Activated CD8-positive, alpha-beta memory T cell treated with anti-CD3 and anti-CD28 coated beads for 36 hours (primary cell): ENCODE measurements at regions not wholly inside any gene's neighbourhood (a gene's known extent, or its start where the extent isn't known, plus 50 kb on each side); places are given as distances from the start of the nearest gene placed in this dataset.

ENCODE experiments used
- CTCF ChIA-PET: fragments of 350-600 bp; sonication (Branson Sonifier 250); formaldehyde crosslinking; loops from one replicate; lab custom pipeline; 2021; ENCODE audit warnings: antibody characterized with exemption; lab: Charles Lee
- POLR2A ChIA-PET: fragments of 350-600 bp; sonication (Branson Sonifier 250); formaldehyde crosslinking; loops from one replicate; lab custom pipeline; 2021; ENCODE audit warnings: antibody characterized with exemption; lab: Charles Lee

DNA sequence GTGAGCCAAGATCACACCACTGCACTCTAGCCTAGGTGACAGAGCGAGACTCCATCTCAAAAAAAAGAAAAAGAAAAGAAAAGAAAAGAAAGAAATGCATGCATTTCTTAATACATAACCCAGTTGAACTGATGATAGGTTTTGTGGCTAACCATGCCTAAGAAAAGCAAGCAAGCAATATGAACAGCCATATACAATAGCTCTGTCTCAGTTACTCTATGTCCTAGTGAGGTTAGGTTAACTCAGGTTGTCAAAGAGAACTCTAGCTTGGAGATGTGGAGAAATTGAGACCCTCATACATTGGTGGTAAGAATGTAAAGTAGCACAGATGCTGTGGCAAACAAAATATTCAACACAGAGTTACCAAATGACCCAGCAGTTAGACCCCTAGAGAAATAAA lies 167.0 kb upstream of the RASGEF1B start:
- CTCF ChIA-PET, result no interaction called here
- POLR2A ChIA-PET, result no interaction called here

DNA sequence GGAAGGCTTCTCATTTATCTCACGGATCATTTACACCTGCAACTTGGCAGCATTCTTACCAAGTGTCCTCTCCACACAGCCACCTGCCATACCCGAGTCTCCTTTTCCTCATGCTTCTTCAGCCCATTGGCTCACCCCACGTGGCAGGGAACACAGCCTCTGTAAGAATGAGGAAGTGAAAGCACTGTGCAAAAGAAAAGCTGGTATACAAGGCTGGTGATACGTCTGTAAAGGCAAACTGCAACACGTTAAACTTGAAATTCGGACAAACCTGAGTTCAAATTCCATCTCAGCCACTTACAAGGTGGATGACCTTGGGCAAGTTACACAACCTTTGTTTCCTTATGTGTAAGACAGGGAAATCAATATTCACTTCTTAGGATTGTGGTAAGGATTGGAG lies 164.0 kb upstream of the RASGEF1B start:
- CTCF ChIA-PET, result interaction anchor here (0.9 kb wide), 1 partner anchor 9 kb away, joined by 3 read pairs; no protein-coding TSS in a partner anchor
- POLR2A ChIA-PET, result no interaction called here

DNA sequence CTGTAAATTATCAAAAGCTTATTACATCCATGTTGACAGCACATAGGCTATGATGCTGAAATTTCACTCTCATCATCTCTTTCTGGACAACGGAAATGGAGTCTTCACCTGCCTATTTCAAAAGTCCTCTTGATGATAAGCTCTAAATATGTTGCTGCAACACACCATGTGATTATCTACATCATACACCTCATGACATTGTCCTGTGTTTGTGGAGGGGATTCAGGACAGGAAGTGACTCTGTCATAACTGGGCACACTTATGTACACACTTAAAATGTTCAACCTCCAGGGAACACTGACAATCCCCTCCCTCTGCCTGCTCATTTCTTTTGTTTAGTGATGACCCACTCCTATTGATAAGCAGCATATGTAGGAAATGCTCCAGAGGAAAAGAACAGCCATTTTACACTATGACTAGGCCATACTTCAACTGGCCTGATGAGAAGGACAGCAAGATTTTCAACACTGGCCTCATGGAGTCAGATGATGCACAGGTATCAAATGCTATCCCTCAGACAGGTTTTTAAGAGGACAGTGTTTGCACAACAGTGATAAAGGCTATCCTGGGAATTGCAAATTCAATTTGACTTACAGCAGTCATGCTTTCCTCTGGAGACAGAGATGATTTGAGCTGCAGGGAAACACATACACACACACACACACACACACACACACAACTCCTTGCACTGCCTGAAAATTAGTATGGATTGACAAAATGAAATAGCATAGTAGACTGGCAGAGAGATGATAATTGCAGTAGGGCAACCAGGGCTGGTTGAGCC lies 163.3 kb upstream of the RASGEF1B start:
- CTCF ChIA-PET, result no interaction called here
- POLR2A ChIA-PET, result no interaction called here

DNA sequence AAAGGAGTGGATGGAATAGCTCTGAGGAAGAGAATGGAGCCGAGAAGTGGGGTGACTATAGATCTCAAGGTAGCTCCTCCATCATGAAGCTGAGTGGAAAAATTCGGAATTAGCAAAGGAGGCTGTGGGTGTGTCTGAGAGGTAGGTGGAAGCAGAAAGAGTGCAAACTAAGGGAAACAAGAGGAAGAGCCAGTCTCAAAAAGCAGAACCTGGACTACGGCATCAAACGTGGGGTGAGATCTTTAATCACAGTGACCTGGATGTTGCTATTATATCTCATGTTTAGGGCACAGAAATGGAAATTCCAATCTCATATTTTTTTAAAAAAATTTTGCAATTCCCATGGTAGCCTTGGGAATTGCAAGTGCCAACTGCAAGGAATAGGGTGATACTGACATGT lies 162.5 kb upstream of the RASGEF1B start:
- ChIA-PET CTCF (no interaction called here), POLR2A (no interaction called here)

DNA sequence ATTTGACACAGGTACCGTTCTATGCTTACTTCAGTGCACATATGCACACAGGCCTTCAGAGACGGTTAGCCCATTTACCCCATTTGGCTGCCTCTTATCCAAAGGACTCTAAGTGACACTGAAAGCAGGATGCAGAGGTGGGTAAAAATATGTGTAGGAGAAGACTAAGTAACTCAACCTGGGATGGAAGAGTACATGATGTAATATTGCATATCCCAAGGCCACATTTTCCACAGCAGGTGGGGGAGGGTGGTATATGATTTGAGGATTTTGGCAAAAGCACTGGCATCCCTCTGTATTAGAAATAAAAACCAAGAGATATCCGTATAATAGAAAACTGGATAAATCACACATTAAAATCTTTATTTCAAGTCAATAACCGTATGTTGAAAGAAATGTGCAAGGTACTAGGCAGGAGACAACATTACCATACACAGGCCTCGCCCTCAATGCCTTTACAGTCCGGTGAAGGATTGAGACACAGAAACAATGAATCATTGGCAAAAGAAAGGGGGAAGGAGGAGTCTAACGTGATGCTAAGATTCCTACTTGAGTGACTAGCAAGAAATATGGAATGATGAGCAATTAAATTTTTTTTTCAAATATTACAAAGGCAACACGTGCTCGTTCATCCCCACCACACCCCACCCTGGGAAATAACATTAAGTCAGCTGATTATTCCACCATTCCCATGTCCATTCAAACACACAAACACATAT lies 161.0 kb upstream of the RASGEF1B start:
- ChIA-PET CTCF (no interaction called here), POLR2A (no interaction called here)

DNA sequence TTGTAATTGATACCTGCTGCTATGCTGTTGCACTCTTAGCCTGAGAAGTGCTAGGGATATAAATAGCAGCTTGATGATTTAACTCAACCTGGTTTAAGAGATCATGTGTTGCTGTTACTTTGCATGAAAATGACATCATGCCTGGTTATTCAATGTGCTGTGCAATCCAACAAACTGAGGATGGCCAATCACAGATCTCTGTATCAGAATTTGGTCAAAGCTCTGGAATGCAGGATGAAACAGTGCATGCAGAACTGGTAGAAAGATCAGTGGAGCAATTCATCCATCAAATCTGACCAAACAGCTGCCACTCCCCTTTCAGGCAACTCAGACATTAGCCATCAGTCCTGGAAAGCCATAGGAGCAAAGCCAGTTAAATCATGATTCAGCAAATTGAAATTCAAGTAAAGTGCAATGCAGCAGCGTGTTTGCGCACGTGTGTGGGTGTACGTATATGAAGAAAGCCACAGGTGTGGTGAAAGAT lies 160.3 kb upstream of the RASGEF1B start:
- POLR2A ChIA-PET, result no interaction called here
- CTCF ChIA-PET, result no interaction called here

DNA sequence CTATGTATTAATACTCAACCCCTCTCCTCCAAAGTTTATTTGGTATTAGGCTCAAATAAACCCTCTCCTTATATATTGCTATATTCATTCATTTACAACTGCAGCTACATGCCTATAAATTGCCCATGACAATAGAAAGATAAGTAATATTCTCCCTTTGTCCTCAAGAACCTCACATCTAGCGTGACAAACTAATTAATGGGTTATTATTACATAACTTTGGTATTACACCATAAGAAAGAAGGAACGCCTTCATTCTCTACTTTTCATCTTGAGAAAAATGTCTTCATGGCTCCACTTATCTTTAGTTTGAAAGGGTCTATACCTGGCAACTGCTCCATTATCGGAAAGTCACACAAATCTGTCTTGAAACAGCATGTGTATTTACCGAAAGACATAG lies 157.7 kb upstream of the RASGEF1B start:
- ChIA-PET CTCF (no interaction called here), POLR2A (no interaction called here)

DNA sequence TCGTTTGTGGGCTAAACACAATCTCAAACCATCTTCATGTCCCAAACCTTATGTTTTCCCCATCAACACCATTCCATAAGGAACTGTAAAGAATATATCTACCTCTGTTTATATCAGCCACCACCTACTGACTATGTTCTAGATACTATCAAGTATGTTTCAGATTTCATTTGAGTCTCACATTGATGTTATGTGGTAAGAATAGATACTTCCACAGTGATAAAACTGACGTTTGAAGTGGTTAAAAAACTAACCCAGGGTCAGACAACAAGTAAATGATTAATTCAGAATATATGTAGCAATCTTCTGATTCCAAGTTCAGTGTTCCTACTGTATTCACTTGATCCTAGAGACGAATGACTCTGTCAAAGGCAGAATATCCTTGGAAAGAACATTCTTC lies 156.8 kb upstream of the RASGEF1B start:
- CTCF ChIA-PET, result no interaction called here

DNA sequence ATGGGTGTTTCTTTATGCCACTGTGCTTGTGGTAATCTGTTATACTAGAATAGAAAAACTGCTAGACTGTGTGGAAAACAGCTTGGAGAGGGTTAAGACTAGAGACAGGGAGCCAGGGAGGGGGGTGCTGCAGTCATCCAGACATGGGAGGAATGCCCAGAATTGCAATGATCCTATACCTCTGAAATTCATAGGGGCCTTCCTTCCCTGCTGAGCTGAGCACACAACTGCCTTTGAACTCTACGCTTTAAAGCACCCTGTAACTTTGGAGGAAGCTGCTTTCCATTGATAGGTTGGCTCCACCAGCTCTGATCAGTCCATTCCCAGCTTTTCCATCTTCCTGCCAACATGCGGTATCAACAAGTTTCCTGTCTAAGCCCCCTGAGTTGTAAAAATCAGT lies 155.9 kb upstream of the RASGEF1B start:
- CTCF ChIA-PET, result interaction anchor here (0.9 kb wide), 1 partner anchor 9 kb away, joined by 3 read pairs; no protein-coding TSS in a partner anchor
- POLR2A ChIA-PET, result no interaction called here

More for the DNA sequence above, 156.8 kb upstream of the RASGEF1B start:
- POLR2A ChIA-PET, result no interaction called here

DNA sequence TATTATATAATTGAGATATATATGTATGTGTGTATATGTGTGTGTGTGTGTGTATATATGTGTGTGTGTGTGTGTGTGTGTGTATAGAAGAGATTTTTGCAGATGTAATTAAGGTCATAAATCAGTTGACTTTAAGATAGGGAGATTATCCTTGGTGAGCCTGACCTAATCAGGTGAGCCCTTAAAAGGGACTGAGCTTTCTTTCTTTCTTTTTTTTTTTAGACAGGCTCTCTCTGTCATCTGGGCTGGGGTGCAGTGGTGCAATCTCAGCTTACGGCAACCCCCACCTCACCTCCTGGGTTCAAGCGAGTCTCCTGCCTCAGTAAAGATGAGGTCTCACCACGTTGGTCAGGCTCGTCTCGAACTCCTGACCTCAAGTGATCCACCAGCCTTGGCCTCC lies 155.1 kb upstream of the RASGEF1B start:
- POLR2A ChIA-PET, result no interaction called here
- CTCF ChIA-PET, result interaction anchor here (0.9 kb wide), 1 partner anchor 9 kb away, joined by 3 read pairs; no protein-coding TSS in a partner anchor

DNA sequence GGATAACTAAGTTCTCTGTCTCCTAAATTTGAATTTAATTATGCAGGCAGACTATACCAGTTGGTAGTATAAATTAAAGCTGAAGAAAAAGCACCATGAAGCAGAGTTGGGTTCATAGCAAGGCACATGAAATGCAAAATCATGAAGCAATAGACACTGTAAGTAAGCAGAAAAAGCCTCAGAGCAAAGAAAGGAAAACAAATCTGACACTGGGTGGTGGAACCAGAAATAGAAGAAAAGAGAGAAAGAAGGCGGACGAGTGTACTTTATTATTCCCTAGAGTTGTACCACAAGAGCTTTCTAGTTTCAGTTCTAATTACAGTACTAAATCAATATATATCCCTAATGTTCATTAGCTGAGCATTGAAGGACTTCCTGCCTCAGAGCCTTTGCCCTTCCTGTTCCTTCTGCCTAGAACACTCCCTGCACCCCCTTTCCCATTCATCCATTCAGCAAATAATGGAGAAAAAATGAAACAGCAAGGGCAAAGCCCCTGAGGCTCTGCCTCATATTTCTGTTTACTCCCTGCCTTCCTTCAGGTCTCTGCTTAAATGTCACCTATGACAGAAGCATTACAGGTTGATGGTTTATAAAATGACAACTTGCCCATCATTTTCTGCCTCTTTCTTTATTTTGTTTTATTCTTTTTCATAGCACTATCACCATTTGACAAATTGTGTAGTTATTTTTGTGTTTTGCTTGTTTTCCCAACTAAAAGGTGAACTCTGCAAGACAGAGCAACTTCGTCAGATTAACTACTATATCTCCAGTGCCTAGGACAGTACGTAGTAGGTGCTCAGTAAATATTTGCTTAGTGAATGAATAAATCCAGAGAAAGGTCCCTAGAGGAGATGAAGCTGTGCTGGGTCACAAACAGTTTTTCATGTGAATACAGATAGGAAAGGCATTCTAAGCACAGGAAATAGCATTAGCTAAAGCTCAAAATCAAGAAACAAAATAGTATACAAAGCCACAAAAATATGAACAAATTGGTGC lies 154.0 kb upstream of the RASGEF1B start:
- ChIA-PET POLR2A (no interaction called here), CTCF (no interaction called here)

DNA sequence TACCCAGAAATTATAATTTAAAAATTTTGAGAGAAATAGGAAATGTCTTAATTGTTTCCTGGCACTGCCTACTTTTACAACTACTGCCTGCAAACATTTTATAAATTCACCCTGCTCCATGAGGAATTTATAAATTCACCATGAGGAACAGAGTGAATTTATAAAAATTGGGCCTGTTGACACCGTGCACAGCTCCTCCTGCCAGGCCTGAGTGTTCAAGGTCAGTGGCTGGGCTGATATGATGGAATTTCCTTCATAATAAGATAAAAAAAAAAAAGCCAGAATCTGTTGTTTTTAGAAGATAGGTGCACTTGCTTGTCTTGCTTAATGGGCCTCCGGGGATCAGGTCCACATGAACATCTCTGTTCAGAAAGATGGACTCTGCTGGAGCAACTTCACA lies 151.7 kb upstream of the RASGEF1B start:
- ChIA-PET CTCF (no interaction called here), POLR2A (no interaction called here)

DNA sequence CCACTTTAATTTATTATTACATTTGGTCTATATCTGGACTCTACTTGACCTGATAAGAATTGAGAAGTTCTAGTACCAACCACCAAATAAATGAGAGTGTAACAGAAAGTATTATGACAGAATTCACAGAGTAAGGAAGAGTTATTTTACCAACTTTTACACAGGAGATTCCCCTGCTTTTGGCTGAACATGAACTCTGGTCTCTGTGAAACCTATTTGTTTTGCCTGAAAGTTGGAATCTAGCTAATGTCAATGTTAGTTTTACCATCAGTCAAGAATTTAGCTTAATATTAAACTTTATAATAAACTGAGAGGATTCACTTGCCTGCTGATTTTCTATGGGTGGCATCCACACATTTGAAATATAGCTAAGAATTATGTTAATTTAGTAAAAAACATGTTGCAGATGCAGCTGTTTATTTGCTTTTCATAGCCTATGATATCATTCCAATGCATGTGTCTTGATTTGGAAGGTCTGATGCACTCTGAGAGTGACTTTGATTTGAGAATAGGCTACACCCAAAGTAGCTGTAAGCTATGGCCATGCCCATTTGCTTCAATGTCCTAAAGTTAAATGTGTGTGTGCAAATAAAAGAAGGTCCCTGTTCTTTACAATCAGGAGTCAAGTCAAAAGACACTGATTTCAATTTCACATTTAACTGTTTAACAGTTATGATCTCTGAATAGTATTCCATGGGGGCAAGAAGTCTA lies 150.9 kb upstream of the RASGEF1B start:
- ChIA-PET CTCF (no interaction called here), POLR2A (no interaction called here)

DNA sequence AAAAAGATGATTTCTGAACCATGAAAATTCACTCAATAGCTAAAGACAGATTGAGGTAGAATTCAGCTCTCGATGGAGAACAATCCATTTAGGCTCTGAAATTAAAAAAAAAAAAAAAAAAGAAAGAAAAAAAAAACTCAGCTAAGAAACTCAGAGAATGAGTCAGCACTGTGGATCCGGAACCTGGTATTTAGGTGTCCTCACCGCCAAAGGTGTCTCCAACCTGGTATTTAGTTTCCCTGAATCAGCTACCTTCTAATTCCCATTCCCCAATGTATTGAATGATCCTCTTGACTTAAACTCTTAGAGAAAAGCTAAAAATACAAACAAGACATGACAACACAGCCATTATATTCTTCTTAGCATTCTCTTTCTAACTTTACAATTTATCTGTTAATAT lies 150.3 kb upstream of the RASGEF1B start:
- ChIA-PET POLR2A (no interaction called here), CTCF (no interaction called here)

DNA sequence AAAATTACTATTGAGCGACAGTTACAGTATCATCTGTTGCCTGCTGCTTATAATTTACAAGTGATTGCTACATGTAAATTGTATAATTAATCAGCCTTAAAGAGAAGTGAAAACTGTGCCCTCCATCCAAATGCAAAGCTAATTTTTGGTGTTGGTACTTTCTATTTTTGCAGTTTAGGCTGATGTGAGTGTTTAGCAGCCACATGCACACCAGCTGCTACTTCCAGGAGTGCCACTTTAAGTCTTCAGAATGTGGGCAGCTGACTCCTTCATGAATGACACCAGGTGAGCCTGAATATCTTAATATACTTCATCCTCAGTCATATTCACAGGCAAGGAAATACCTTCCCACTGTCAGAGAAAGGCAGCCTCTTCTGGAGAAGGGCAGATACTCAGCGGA lies 149.8 kb upstream of the RASGEF1B start:
- ChIA-PET POLR2A (no interaction called here), CTCF (no interaction called here)

DNA sequence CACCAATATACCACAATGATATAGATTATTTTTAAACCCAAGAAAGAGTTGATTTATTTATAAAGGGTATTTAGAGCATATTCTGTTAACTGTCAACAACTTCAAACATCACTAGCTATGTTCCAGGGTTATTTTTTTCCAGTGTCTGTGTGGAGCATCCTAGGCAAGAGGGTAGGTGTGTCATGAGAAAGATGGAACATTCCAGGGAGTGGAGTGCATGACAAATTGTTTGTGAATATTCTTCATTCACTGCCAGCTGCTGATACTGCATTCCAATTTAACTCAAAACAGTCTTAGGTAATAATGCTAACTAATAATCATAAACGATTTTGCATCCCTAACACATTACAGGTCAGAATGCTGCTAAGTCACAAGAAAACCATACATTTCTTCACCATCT lies 148.7 kb upstream of the RASGEF1B start:
- CTCF ChIA-PET, result no interaction called here
- POLR2A ChIA-PET, result no interaction called here

DNA sequence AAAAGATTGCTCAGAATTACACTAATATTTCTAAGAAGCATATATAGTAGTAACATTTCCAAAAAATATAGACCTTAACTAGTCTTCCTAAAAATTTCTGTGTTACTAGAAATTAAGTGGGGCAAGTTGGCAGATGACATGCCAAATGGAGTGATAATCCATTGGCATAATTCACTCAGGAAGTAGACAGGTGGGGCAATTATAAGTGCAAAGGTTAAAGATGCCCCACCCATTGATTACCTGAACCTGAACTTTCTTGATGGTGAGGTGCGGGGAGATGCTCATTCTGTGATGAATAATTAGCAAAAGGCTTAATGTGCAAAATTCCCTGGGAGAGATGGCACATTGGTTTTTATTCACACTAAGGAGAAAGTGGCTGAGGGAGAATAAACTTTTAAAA lies 145.8 kb upstream of the RASGEF1B start:
- CTCF ChIA-PET, result interaction anchor here (0.6 kb wide), 1 partner anchor 411 kb away, joined by 3 read pairs; no protein-coding TSS in a partner anchor
- POLR2A ChIA-PET, result no interaction called here

DNA sequence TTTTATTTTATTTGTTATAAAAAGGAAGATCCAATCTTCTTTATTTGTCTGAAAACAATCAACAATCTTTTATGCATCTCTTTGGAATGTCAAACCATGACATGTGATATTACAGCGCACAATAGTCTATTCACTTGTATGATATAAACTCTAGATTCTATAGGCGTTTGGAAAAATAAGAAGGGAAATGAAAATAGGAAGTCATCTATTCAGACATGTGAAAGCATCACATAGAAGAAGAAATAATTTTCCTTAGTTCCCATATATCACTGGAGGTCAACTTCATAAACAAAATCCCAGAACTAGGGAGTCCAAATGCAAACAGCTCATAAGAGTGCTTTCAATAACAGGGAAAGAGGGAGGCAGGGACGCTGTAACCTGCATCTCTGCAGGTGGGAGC lies 139.5 kb upstream of the RASGEF1B start:
- POLR2A ChIA-PET, result no interaction called here
- CTCF ChIA-PET, result no interaction called here

DNA sequence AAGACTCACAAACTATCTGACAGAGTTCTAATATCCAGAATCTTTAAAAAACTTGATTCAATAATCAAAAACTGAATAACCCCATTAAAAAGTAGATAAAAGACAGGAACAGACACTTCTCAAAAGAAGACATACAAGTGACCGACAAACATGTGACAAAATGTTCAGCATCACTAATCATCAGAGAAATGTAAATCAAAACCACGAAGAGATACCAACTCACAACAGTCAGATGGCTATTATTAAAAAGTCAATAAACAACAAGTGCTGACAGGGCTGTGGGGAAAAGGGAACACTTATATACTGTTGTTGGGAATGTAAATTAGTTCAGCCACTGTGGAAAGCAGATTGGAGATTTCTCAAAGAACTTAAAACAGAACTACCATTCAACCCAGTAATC lies 138.1 kb upstream of the RASGEF1B start:
- ChIA-PET CTCF (no interaction called here), POLR2A (no interaction called here)
